Activated T-helper 17 cell treated with anti-CD3 and anti-CD28 coated beads, Interleukin-2, amount 50 U/mL, for 72 hours (primary cell): ENCODE measurements at regions not wholly inside any gene's neighbourhood (a gene's known extent, or its start where the extent isn't known, plus 50 kb on each side); places are given as distances from the start of the nearest gene placed in this dataset.

ENCODE experiments used
- ATAC-seq: fragments of 150-1000 bp; cut with Tn5 transposase; replicated peaks from 2 replicates; pipeline ENCODE4 v1.10.0; 2021; ENCODE audit warnings: mild to moderate bottlenecking, moderate library complexity
- H3K27ac Mint-ChIP-seq: one replicate; pipeline ENCODE4 v1.8.0; 2022; ENCODE audit warnings: mixed read lengths
- H3K27me3 Mint-ChIP-seq: one replicate; pipeline ENCODE4 v1.8.0; 2022; ENCODE audit warnings: mixed read lengths
- H3K36me3 Mint-ChIP-seq: one replicate; pipeline ENCODE4 v1.8.0; 2022; ENCODE audit warnings: low read depth, mild to moderate bottlenecking, mixed read lengths
- H3K4me1 Mint-ChIP-seq: one replicate; pipeline ENCODE4 v1.8.0; 2022; ENCODE audit warnings: mixed read lengths
- H3K4me3 Mint-ChIP-seq: one replicate; pipeline ENCODE4 v1.8.0; 2022; ENCODE audit warnings: mild to moderate bottlenecking, mixed read lengths
- H3K9me3 Mint-ChIP-seq: one replicate; pipeline ENCODE4 v1.8.0; 2022; ENCODE audit warnings: mixed read lengths

DNA sequence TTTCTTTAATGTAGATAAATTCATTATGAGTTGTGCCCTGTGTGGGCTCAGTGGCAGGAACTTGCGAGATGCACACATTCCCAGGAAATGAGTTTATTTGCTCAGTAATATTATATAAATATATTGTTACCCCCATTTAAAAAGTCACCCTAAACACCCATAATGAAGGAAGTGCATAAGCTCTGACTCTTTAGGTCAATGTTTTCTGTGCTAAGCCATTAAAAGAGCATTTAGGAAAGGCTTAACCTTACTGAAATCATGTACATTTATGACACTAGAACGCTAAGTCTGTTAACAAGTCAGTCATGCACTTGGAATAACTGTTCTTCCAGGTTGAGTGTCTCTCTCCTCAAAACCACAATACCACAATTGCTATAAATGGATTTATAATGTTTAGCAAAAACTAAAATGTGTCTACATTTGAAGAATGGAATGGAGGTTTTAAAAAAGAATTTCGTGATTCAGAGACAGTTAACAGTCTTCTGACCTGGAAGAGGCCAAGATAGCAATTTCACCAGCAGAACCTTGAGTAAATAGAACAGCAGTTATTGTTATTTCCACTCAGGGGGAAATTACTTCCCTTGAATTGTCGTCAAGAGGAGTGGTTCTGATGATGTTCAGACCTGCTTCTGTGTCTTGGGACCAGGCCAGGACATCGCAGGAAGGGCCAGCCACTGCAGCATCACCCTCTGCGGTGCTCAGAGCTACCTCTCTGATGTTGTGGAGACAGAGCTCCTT, 91.1 kb upstream of the VEGFC start:
- Mint-ChIP-seq H3K4me3 (no peak overlapping the region), H3K27ac (no peak overlapping the region), H3K36me3 (no peaks in the 10 kb centered on the region), H3K4me1 (no peaks in the 10 kb centered on the region), H3K9me3 (peaks cover 3% of the 10 kb centered on the region), H3K27me3 (no peaks in the 10 kb centered on the region)
- no peak for ATAC-seq

DNA sequence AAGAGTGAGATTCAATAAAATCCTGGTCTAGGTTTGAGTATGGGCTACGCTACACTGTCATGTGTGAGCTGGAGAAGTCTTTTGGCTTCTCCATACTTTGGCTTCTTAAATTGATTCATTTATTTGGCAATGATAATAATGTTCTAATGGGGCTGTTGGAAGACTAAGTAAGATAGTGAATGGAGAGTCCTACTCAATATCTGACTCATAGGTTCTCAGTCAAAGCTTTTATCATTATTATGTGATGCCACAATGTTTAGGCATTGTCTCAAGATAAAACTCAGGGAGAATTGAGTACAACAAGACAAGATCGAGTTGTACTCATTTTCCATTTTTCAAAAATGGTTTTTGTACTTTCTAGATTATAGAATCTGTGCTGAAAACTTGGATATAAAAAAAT, 92.5 kb upstream of the VEGFC start:
- Mint-ChIP-seq H3K9me3 (peaks cover 3% of the 10 kb centered on the region), H3K36me3 (no peaks in the 10 kb centered on the region), H3K27ac (no peak overlapping the region), H3K27me3 (no peaks in the 10 kb centered on the region), H3K4me3 (no peak overlapping the region), H3K4me1 (no peaks in the 10 kb centered on the region)
- no peak for ATAC-seq

DNA sequence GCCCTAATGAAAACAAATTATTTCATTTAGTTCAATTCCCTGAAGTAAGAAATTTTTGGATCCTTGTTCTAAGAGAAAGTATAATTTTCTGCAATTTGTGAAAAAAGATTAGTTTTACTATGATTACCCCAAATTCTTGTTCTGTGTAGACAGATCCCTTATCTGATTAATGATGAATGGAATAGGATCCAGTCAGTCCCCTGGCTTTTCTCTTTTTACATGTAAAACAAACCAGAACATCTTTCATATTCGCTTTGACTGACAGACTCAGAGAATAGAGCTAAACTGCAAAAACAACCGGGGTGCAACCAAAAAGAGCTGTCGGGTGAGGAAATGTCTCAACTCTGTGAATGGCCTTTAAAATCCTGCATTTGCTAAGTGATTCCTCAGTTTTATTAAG, 93.4 kb upstream of the VEGFC start:
- Mint-ChIP-seq H3K27me3 (no peaks in the 10 kb centered on the region), H3K36me3 (no peaks in the 10 kb centered on the region)
- ATAC-seq = no peak

DNA sequence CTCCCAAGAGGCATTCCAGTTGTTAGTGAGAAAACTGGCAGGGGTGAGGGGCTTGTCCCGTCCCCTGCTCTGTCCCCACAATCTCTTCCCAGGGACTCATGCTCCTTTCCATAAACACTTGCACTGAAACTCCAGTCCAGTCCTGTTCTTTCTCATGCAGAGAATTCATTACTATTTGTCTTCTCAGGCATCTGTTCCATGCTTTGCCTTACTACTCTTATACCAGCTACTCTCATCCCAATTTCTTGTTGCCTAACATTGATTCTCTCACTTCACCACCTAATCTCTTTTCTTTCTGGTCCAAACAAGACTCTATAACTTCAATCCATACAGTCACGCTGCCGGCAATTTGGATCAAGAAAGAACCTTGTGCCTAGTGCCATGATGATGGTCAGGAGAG, 97.1 kb upstream of the VEGFC start:
- Mint-ChIP-seq H3K27ac (no peak overlapping the region), H3K4me1 (no peaks in the 10 kb centered on the region), H3K4me3 (no peak overlapping the region), H3K27me3 (no peaks in the 10 kb centered on the region), H3K9me3 (no peaks in the 10 kb centered on the region), H3K36me3 (no peaks in the 10 kb centered on the region)
- no peak for ATAC-seq

More for the DNA sequence above, 93.4 kb upstream of the VEGFC start:
- H3K9me3 Mint-ChIP-seq = peaks cover 3% of the 10 kb centered on the region
- no peak overlapping the region for H3K27ac Mint-ChIP-seq
- no peak overlapping the region for H3K4me3 Mint-ChIP-seq
- no peaks in the 10 kb centered on the region for H3K4me1 Mint-ChIP-seq

DNA sequence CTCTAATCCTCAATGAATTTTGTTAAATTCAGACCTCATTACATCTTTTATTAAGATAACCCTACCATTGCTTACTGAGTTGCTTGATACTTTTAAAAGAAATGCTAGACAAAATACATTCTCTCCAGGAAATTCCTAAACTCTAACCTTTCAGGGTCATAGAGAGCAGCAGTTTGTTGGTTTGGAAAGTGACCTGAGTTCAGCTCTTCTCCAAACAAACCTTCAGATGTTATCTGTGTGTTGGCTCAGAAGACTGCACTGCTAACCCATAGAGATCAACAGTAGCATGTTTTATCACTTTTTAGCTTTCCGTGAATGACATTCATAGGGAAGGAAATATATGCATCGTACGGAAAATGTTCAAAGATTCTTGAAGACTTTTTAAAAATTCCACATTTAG, 101.8 kb upstream of the VEGFC start:
- H3K4me3 Mint-ChIP-seq = no peak overlapping the region
- H3K27me3 Mint-ChIP-seq = no peaks in the 10 kb centered on the region
- H3K27ac Mint-ChIP-seq = no peak overlapping the region
- no peaks in the 10 kb centered on the region for H3K4me1 Mint-ChIP-seq
- H3K9me3 Mint-ChIP-seq = no peaks in the 10 kb centered on the region
- no peaks in the 10 kb centered on the region for H3K36me3 Mint-ChIP-seq
- no peak for ATAC-seq

DNA sequence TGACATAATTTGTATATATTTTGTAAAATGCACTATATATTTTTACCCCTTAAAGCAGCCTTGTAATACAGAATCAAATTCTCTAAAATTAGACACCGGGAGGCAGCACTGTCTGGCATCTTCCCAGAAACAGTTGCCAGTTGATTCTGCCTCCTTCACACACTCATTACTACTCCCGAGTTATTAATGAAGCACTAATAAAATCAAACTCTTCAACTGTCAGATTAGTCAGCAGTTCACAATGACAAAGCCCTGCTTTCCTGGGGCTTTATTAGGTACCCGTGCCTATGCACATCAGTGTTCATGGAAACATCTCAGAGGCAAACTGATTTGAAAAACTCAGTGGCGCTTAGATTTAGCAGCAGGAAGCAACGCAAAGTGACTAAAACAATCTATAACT, 103.5 kb upstream of the VEGFC start:
- Mint-ChIP-seq H3K9me3 (no peaks in the 10 kb centered on the region), H3K27me3 (no peaks in the 10 kb centered on the region), H3K36me3 (no peaks in the 10 kb centered on the region)

DNA sequence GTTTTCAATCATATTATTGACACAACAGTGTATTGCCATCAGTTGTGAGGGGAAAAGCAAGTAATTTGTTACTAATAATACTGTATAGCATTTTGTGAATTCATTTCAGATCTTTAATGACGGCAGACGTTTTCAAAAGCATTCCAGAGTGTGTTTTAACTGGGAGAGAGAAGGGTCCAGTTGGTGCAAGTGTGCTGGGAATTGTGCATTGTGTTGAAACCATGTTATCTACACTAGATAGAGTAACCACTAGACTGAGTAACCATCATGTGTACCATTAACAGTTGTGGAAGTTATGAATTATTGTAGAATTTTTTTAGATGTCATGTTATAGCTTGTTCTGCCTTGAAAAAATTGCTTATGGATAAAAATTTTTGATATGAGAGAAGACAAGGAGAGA, 104.5 kb upstream of the VEGFC start:
- Mint-ChIP-seq H3K9me3 (no peaks in the 10 kb centered on the region), H3K4me3 (no peak overlapping the region), H3K4me1 (no peaks in the 10 kb centered on the region), H3K36me3 (no peaks in the 10 kb centered on the region), H3K27ac (no peak overlapping the region), H3K27me3 (no peaks in the 10 kb centered on the region)
- ATAC-seq = no peak

More for the DNA sequence above, 103.5 kb upstream of the VEGFC start:
- no peak overlapping the region for H3K27ac Mint-ChIP-seq
- H3K4me3 Mint-ChIP-seq = no peak overlapping the region
- H3K4me1 Mint-ChIP-seq = no peaks in the 10 kb centered on the region
- no peak for ATAC-seq

DNA sequence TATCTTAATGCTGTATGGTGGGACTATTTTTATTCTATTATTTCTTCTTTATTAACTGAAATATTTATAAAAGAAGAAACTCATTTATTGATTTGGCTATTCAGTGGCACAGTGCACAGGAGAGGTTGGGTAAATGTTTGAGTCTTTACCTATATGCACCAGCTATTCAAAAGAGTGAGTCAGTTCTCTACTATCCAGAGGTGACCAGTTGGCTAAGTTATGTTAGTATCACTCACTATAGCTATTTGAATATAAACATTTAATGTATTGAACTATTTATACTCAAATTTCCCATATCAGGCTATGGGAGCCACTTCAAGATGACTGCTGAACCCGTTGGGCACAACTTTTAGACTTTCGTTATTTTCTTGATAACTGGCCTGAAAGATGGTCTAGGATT, 106.1 kb upstream of the VEGFC start:
- Mint-ChIP-seq H3K9me3 (no peaks in the 10 kb centered on the region), H3K27ac (no peak overlapping the region)

DNA sequence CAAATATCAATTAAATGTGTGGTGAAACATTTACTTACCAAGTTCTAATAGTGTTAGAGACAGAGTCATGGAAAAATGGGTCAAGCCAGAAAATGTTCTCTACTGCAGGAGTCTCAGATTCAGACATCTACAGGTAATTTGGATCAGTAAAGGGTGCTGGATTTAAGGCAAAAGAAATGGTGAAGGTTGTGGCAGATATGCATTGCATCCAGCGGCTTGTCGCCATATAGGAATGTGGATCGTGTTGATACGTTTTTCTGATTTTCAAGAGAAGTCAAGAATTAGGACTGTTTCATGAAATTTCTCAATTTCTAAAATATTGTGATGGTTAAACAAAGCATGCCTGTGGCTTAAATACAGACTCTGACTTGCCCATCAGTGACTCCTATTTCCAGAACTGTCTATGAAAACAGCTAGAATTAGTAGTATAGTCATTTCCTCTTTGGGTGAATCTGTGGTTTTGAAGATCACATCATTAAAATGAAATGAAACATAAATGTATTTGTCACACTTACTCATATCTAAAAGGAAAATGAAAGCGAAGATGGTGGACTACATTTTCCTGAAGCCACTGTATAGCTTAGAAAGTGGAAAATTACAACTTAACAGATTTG, 110.1 kb upstream of the VEGFC start:
- no peaks in the 10 kb centered on the region for H3K27me3 Mint-ChIP-seq
- peak; percentile 84 for ATAC-seq
- no peaks in the 10 kb centered on the region for H3K4me1 Mint-ChIP-seq
- H3K9me3 Mint-ChIP-seq = no peaks in the 10 kb centered on the region
- no peak overlapping the region for H3K27ac Mint-ChIP-seq
- no peak overlapping the region for H3K4me3 Mint-ChIP-seq
- no peaks in the 10 kb centered on the region for H3K36me3 Mint-ChIP-seq

More for the DNA sequence above, 106.1 kb upstream of the VEGFC start:
- Mint-ChIP-seq H3K4me3 (no peak overlapping the region), H3K27me3 (no peaks in the 10 kb centered on the region), H3K36me3 (no peaks in the 10 kb centered on the region), H3K4me1 (no peaks in the 10 kb centered on the region)
- ATAC-seq = no peak

DNA sequence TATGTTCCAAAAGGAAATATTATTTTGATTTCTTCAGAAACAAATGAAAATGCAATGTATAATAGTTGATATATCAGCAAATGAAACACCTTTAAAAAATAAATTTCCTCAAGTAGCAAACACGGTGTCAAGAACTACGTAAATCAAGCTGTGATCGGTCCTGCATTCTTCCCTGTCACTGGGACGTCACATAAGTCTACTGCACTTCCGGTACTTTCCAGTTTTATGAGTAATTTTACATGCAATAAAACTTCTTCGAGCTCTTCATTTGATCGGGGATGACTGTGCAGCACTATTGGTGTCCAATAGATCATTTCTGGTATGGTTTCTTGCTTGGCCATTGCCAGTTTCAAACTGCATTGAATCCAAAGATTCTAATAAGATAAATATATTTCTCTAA, 114.0 kb upstream of the VEGFC start:
- no peaks in the 10 kb centered on the region for H3K27me3 Mint-ChIP-seq
- ATAC-seq = no peak
- peaks cover under 1% of the 10 kb centered on the region for H3K9me3 Mint-ChIP-seq
- no peak overlapping the region for H3K4me3 Mint-ChIP-seq
- no peaks in the 10 kb centered on the region for H3K36me3 Mint-ChIP-seq
- H3K27ac Mint-ChIP-seq = no peak overlapping the region
- H3K4me1 Mint-ChIP-seq = no peaks in the 10 kb centered on the region

DNA sequence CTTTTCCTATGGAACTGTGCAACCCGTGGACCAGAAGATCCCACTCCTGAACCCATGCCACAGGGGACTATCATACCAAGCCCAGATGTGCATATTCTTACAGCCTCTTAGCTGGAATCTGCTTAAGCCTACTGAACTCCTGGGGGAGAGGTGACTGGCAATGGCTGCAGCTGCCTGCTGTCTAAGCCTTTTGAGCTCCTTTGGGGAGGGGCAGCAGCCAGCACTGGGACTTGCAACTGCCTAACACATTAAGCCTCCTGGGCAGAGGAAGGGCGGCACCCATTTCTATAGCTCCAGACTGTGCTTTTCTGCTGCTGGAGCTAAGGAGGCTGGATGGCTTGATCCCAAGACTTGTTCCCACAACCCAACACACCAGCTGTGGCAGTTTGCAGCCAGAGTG, 117.9 kb upstream of the VEGFC start:
- H3K36me3 Mint-ChIP-seq = no peaks in the 10 kb centered on the region
- H3K27me3 Mint-ChIP-seq = no peaks in the 10 kb centered on the region
- no peak overlapping the region for H3K27ac Mint-ChIP-seq
- peaks cover 17% of the 10 kb centered on the region for H3K9me3 Mint-ChIP-seq
- ATAC-seq = no peak
- no peaks in the 10 kb centered on the region for H3K4me1 Mint-ChIP-seq
- no peak overlapping the region for H3K4me3 Mint-ChIP-seq

DNA sequence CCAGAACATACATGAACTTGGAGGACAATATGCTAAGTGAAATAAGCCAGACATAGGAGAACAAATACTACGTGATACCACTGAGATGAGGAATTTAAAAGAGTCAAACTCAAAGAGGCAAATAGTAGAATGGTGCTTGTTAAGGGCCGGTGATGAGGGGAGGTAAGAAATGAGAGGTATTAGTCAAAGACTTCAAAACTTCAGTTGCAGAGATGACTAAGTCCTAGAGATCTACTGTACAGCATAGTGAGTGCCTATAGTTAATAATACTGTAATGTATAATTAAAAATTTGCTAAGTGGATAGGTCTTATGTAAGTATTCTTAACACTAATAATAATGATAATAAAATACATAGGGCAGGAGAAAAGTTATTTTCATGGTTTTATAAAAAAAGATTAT, 126.9 kb upstream of the VEGFC start:
- Mint-ChIP-seq H3K9me3 (peaks cover 5% of the 10 kb centered on the region), H3K27me3 (no peaks in the 10 kb centered on the region), H3K27ac (no peak overlapping the region), H3K36me3 (no peaks in the 10 kb centered on the region), H3K4me1 (no peaks in the 10 kb centered on the region), H3K4me3 (no peak overlapping the region)
- no peak for ATAC-seq

DNA sequence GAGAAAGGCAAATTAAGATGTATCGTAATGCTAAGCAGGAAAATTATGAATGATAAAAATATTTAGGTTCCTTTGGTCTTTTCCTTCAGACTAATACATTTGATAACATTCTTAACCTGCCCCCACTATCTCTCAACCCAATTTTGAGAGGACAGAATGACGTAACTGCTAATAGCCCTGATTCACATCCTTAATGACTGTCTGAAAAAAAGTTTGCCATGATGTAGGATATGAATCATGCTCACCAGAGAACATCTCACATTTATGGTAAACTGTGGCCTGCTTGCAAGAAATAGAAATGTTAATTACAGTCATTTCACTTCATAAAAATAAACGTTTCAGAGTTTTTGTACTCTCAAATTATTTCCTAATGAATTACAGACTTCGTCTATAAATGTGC, 128.0 kb upstream of the VEGFC start:
- no peaks in the 10 kb centered on the region for H3K36me3 Mint-ChIP-seq
- no peak overlapping the region for H3K4me3 Mint-ChIP-seq
- no peaks in the 10 kb centered on the region for H3K4me1 Mint-ChIP-seq
- ATAC-seq = no peak
- H3K27me3 Mint-ChIP-seq = no peaks in the 10 kb centered on the region
- no peaks in the 10 kb centered on the region for H3K9me3 Mint-ChIP-seq
- H3K27ac Mint-ChIP-seq = no peak overlapping the region

DNA sequence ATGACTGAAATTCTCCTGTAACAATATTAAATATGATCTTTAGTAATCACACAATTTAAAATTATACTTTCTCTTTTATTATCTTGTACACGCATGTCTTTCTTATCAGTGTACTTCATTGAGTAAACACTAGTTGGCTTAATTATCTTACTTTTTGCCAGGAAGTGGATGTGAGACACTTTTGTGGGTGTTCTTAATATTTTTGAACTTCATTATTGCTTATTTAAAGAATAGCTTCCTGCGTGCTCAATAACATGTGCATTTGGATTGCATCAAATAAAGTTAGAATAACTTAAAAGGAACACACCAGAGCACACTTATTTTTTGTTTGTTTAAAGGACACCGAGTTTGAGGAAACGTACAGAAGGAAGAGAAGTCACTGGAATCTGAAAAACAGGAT, 128.5 kb upstream of the VEGFC start:
- no peaks in the 10 kb centered on the region for H3K27me3 Mint-ChIP-seq
- no peak for ATAC-seq
- H3K27ac Mint-ChIP-seq = no peak overlapping the region
- H3K4me3 Mint-ChIP-seq = no peak overlapping the region
- no peaks in the 10 kb centered on the region for H3K36me3 Mint-ChIP-seq
- H3K9me3 Mint-ChIP-seq = no peaks in the 10 kb centered on the region
- no peaks in the 10 kb centered on the region for H3K4me1 Mint-ChIP-seq

DNA sequence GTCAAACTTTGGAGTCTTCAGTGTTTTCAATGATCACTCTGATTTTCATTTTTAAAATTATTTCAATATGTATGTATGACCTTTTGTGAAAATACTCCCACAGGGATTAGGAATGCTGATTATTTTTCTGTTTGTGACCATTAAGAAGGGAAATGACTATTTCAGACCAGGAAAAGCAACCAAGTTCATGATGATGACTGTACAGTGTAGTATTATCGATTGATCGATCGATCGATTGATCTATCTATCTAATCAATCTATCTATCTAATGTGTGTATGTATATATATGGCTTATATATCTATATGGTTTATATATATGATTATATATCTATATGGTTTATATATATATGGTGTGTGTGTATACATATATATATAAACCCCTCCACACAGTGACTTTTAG, 131.5 kb upstream of the VEGFC start:
- Mint-ChIP-seq H3K9me3 (no peaks in the 10 kb centered on the region), H3K4me1 (no peaks in the 10 kb centered on the region), H3K27ac (no peak overlapping the region), H3K4me3 (no peak overlapping the region), H3K27me3 (no peaks in the 10 kb centered on the region), H3K36me3 (no peaks in the 10 kb centered on the region)
- no peak for ATAC-seq
